ENCODE measurements at regions not wholly inside any gene's neighbourhood (a gene's known extent, or its start where the extent isn't known, plus 50 kb on each side); places are given as distances from the start of the nearest gene placed in this dataset.

DNA sequence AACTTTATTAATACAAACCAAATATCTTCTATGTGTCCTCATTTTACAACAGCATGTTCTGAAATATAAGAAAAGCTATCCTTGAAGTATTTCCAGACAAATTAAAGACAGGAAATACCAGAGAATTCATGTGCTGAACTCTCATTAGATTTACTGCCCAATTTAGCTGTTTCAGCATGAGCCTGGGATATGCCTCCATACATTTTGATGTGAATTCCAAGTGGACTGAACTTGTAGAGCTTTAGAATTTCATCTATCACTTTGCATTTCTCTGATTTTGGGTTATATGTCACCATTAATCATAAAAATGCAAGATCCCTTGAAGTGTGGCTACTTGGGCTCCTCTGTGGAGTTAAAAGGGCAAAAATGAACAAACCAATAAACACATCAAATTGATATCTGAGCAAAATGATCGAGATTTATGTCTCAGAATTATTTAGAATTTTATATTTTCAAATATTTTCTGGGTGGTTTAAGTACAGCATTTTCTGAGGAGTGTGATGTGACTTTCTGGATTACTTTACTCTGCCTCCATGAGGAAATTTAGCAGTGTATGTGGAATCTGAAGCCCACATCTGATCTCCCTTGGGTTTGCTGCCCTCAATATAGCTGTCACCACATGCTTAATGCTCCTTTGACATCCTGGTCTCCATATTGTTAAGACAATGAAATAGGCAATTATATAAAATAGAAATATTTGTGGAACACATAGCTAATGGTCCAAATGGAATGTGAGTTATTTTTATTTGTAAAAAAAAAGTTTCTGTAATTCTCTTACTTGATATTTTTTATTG is 206.6 kb upstream of the RBMS1 start:
- no peaks in the 10 kb centered on the region for H3K9me3 ChIP-seq (ENCODE audit: control insufficient read depth in 2 of 3, insufficient read depth in 1 of 3, low read length in 3 of 3)
- H3K36me3 ChIP-seq (ENCODE audit: control insufficient read depth in 2 of 3, insufficient read depth in 3 of 3, low read length in 3 of 3) = no peaks in the 10 kb centered on the region
- FAIRE-seq = no peak
- peak in 2 of 5 donors; percentile 59 to 81 for DNase-seq
- TF ChIP-seq, protein P1, sequence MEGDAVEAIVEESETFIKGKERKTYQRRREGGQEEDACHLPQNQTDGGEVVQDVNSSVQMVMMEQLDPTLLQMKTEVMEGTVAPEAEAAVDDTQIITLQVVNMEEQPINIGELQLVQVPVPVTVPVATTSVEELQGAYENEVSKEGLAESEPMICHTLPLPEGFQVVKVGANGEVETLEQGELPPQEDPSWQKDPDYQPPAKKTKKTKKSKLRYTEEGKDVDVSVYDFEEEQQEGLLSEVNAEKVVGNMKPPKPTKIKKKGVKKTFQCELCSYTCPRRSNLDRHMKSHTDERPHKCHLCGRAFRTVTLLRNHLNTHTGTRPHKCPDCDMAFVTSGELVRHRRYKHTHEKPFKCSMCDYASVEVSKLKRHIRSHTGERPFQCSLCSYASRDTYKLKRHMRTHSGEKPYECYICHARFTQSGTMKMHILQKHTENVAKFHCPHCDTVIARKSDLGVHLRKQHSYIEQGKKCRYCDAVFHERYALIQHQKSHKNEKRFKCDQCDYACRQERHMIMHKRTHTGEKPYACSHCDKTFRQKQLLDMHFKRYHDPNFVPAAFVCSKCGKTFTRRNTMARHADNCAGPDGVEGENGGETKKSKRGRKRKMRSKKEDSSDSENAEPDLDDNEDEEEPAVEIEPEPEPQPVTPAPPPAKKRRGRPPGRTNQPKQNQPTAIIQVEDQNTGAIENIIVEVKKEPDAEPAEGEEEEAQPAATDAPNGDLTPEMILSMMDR (IDR thresholded peaks at IDR 0.05; ENCODE audit: borderline replicate concordance, extremely low read depth, insufficient read depth) = no peak
- H3K4me1 ChIP-seq (ENCODE audit: control insufficient read depth in 2 of 3, insufficient read depth in 2 of 3, low read depth in 1 of 3, low read length in 3 of 3) = peaks cover 0 to 4% (median 0%) of the 10 kb centered on the region in 3 donors
- no peak overlapping the region for H3K9ac ChIP-seq (ENCODE audit: low read length in 3 of 3)
- H3K4me3 ChIP-seq (ENCODE audit: low read length in 3 of 3) = no peak overlapping the region
- H3K27ac ChIP-seq (ENCODE audit: low read depth in 2 of 2, low read length in 2 of 2) = no peak overlapping the region
- H3K27me3 ChIP-seq (ENCODE audit: control insufficient read depth, insufficient read depth, low read length) = no peaks in the 10 kb centered on the region
- intact Hi-C loops (cut with DNase I) = no loop called here

DNA sequence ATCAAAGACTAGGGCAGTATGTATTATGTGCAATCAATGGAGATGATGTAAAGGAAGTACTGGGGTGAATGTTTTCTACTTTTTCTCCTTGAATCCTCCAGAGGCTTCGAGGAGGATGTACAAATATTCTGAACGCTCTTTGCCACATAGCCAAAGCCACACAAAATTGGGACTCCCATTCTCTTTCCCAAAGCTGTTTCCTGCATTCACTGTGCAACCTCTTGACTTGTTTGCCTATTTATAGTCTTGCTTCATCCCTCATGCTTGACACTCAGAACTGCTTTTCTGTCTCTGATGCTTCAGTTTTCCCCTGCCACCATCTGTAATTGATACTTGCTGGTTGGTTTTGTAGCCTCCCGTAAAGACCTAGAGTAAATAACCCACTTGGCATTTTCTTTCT is 208.2 kb upstream of the RBMS1 start:
- FAIRE-seq (no peak), DNase-seq (no peak)
- no peak overlapping the region for H3K4me3 ChIP-seq (ENCODE audit: low read length in 3 of 3)
- no peaks in the 10 kb centered on the region for H3K9me3 ChIP-seq (ENCODE audit: control insufficient read depth in 2 of 3, insufficient read depth in 1 of 3, low read length in 3 of 3)
- H3K9ac ChIP-seq (ENCODE audit: low read length in 3 of 3) = no peak overlapping the region
- peaks cover 0 to 4% (median 0%) of the 10 kb centered on the region in 3 donors for H3K4me1 ChIP-seq (ENCODE audit: control insufficient read depth in 2 of 3, insufficient read depth in 2 of 3, low read depth in 1 of 3, low read length in 3 of 3)
- no peaks in the 10 kb centered on the region for H3K27me3 ChIP-seq (ENCODE audit: control insufficient read depth, insufficient read depth, low read length)
- H3K27ac ChIP-seq (ENCODE audit: low read depth in 2 of 2, low read length in 2 of 2) = no peak overlapping the region
- H3K36me3 ChIP-seq (ENCODE audit: control insufficient read depth in 2 of 3, insufficient read depth in 3 of 3, low read length in 3 of 3) = no peaks in the 10 kb centered on the region
- TF ChIP-seq, protein P1 (IDR thresholded peaks at IDR 0.05; ENCODE audit: borderline replicate concordance, extremely low read depth, insufficient read depth) = no peak
- intact Hi-C loops (cut with DNase I) = no loop called here

DNA sequence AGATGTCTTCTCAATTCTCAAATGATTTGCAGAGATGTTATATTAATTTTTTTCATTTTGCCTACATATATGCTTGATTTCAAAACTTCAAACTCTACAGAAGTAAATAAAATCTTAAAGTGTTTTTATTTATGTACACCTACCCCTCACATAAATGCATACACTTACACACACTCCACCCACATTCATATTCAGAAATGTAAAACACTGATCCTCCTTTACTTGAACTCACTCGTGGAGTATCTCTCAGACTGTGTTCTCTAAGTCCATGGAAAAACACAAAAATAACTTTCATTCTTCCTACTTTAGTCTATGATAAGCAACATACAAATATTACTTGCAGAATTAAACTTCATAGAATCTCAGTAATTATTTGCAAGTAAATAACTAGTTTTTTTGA is 209.1 kb upstream of the RBMS1 start:
- intact Hi-C loops (cut with DNase I) = no loop called here
- Histone ChIP-seq H3K9ac (ENCODE audit: low read length in 3 of 3) (no peak overlapping the region), H3K27ac (ENCODE audit: low read depth in 2 of 2, low read length in 2 of 2) (no peak overlapping the region), H3K9me3 (ENCODE audit: control insufficient read depth in 2 of 3, insufficient read depth in 1 of 3, low read length in 3 of 3) (no peaks in the 10 kb centered on the region), H3K36me3 (ENCODE audit: control insufficient read depth in 2 of 3, insufficient read depth in 3 of 3, low read length in 3 of 3) (no peaks in the 10 kb centered on the region), H3K4me3 (ENCODE audit: low read length in 3 of 3) (no peak overlapping the region), H3K27me3 (ENCODE audit: control insufficient read depth, insufficient read depth, low read length) (no peaks in the 10 kb centered on the region), H3K4me1 (ENCODE audit: control insufficient read depth in 2 of 3, insufficient read depth in 2 of 3, low read depth in 1 of 3, low read length in 3 of 3) (peaks cover 0 to 4% (median 0%) of the 10 kb centered on the region in 3 donors)
- FAIRE-seq (no peak), DNase-seq (no peak)
- TF ChIP-seq, protein P1 (IDR thresholded peaks at IDR 0.05; ENCODE audit: borderline replicate concordance, extremely low read depth, insufficient read depth) = no peak
